ENCODE measurements at regions not wholly inside any gene's neighbourhood (a gene's known extent, or its start where the extent isn't known, plus 50 kb on each side); places are given as distances from the start of the nearest gene placed in this dataset.

DNA sequence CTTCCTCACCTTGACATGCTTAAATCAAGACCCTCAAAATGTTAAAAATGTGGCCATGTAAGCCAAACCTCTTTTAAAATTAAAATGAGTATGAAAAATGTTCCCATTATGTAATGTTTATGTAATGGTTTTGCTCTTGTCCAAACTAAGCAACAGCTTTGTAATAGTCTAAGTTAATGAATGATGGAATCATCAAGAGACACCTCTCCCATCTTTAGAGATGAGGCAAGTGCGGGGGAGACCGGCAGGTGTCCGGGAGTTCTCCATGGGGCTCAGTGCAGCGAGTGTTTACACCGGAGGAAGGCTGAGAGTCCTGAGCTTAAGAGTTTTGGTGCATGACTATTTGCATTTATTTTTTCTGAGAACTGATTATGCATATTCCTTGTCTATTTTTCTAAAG lies 384.9 kb upstream of the RNF32 start:
- DNase-seq = no peak

DNA sequence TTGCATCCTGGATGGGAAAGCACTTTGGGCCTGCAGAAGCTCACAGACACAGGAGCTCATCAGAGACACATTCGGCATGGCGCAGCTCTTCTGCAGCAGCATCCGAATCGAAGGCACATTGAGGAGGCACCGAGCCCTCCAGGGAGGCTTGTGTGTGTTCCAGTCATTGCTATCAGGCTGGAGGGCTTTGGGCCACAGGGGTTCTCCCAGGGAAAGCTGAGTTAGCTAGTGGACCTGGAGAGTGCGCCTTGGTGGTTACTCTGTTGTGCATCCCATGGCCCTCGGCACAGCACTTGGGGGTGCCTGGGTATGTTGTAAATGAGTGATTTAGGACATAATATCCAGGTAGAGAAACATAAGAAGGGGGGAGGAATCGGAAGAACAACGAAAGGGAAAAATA lies 388.7 kb upstream of the RNF32 start:
- DNase-seq = no peak

DNA sequence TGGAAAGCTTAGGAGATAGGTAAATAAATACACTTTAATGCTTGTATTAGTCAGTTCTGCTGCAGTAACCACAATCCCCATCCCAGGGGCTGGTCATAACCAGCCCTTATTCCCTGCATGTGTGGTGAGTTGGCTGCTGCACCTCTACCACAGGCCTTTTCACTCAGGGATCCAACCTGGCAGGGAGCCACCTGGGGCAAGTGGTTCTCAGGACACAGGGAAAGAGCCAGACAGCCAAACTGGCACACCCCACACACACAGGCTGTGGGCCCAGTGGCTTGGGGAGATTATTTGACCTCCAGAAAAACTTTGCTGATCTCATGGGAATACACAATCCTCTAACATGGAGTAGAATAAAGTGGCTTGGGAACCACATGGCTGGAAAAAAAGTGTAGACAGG lies 400.0 kb upstream of the RNF32 start:
- no peak for DNase-seq

DNA sequence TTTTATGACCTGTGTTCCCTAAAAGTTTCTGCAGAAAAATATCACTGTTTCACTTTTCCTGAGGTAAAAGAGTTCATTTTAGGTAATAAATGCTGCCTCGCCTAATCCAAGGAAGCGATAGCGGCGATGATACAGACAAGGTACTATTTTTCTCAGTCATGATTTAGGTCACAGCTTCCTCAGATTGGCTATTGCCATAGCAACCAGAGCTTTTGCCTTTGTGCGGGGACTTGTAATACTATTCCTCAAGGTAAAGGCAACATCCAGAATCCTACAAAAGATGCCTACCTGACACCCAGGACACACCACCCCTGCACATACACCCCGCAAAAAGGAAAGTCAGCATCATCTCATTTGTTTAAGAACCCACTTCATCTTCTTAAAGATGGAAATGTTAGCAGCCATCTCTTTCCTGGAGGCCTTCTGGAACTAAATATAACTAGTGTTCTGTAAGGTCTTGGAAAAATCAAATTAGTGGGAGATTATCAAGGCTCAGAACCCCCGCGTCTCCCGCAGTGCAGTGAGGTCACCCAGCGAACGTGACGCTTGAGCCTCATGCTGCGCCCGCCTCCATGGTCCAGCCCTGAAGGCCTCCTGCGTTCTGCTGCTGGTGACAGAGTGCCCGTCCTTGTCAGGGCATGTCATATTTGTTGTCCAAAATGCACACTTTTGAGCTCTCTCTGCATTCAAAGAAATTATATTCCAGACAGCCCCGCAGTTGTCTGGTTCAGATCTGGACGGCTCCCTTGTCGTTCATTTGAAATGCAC lies 402.0 kb upstream of the RNF32 start:
- no peak for DNase-seq

DNA sequence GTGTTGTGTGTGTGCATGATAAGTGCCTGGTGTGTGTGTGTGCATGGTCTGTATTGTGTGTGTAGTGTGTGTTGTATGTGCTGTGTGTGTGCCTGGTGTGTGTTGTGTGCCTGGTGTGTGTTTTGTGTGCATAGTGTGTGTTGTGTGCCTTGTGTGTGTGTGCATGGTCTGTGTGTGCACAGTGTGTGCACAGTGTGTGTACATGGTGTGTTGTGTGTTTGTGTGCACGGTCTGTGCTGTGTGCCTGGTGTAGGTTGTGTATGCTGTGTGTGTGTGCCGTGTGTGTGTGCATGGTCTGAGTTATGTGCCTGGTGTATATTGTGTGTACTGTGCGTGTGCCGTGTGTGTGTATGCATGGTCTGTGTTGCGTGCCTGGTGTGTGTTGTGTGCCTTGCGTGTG lies 403.0 kb upstream of the RNF32 start:
- DNase-seq = no peak

DNA sequence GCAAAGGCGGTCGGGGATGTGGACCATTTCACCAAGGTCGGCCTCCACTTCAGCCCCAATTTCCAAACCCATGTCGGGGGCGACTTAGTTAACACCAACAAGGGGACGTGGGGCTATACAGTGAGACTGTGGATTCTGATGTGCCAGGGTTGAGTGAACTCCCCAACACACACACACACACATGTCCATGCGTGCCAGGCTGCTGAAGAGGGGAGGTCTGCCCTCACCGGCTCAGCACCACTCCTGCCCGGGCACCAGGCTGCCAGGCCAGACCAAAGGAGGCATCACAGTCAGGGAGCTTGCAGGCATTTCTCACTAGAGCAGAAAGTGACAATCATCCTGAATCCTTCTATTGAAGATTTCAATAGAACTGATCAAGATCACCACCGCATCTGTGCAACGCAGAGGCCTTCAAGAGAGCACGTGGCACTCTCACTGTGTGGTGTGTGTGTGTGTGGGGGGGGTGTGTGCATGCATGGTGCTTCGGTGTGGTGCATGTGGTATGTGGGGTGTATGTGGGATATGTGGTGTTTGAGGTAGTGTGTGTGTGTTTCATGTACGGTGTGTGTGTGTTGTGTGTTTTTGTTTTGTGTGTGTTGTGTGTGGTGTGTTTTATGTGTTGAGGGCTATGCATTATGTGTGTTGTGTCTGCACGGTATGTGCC lies 403.5 kb upstream of the RNF32 start:
- DNase-seq = no peak

DNA sequence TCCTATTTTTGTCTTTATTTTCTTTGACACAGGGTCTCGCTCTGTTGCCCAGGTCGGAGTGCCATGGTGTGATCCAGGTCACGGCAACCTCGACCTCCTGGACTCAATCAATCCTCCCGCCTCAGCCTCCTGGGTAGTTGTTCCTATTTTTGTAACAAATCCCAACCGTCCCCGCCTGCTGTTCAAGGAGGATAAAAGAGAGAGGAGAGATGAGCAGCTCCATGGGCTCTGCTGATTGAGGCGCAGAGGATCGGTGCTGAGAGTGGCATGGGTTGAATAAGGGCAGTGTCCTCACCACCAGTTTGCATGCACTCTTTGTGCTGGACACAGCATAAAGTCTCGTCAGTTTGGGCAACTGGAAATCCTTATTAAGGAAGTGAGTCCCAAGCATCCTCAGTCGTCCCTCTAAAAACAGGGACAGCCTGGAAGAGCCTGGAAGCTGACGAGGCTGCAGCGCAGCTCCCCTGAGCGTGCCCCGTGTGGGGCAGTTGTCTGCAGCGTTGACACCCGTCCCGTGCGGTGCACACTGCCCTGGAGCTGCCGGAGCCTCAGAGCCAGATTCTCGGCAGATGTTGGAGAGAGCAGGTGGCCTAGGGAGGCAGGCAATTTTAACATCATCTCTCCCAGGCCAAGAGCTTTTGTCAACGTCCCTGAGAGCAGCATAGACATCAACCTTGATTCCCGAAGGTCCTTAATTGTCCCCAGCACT lies 404.2 kb upstream of the RNF32 start:
- DNase-seq = no peak

DNA sequence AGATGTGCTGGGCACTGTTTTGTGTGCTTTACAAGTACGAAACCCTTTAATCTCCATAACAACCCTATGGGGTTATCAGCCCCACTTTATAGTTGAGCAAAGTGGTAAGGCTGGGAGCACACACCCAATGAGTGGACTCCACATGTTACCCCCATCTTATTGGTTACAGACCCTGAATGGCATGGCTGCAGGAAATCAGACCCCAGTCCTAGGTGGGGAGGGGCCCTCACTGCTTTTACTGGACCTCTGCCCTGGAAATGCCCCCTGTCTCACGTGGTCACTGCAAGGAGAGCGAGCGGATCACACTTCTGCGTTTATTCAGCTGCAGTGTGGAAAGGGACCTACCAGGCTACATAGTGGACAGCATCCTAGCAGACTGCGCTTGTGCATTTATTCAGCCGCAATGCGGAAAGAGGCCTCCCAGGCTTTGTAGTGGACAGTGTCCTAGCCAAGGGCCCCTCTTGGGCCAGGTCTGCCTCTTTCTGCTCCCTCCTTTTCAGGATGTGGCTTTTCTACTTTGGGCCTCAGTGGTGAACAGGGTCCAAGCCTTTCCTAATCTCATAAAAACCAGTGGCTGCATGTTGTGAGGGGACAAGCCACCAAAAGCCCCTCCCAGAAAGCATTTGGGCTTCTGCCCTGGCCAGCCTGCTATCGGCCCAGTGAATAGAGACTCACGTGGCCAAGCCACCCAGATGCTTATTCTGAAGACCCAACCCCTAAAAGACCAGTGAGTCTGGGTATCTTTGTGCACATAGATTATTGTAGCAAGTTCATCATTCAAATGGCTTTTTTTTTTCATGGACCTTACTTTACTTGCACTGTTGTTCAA lies 405.7 kb upstream of the RNF32 start:
- DNase-seq = no peak

DNA sequence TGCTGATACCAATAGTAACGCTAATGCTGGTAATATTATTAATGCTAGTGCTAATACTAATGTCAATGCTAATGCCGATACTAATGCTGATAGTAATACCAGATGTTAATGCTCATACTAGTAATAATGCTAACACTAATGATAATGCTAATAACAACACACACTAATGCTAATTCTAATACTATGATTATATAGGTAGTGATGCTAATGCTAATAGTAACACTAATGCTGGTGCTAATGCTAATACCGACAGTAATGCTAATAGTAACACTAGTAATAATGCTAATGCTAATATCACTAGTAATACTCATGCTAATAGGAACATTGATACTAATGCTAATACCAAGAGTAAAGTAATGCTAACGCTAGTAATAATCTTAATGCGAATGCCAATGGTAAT lies 406.4 kb upstream of the RNF32 start:
- no peak for DNase-seq

DNA sequence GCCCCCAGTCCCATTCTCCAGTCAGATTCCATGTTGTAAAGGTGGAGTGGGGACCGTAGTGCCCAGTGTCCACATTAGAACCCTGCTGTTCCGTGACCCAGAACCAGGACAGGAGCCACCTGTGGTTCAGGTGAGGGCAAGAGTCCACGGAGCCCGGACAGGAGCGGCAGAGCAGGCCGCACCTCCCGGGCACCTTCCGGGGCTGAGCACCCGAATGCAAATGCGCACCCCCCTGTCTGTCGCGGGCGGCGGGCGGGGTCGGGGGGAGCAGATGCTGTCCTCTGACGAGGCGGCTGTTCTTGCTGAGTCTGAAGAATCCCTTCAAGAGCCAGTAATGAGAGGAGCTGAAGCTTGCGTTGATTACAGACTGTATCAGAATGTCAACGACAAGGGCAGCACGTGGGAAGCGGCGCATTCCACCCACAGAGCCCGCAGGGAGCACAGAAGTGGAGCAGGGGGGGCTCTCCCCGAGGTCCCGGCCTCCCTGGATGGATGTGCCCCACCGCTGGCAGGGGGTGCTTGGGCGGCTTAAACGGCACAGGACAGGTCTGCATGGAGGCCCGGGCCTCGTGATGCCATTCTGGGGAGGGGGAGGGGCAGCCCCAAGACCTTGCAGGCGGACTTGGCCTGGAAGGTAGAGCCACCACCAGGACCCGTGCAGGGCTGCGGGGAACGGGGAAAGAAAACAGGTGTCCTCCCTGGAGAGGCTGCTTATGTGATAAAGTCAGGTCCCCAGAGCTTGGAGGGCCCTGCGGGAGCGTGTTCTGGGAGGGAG lies 407.5 kb upstream of the RNF32 start:
- no peak for DNase-seq

DNA sequence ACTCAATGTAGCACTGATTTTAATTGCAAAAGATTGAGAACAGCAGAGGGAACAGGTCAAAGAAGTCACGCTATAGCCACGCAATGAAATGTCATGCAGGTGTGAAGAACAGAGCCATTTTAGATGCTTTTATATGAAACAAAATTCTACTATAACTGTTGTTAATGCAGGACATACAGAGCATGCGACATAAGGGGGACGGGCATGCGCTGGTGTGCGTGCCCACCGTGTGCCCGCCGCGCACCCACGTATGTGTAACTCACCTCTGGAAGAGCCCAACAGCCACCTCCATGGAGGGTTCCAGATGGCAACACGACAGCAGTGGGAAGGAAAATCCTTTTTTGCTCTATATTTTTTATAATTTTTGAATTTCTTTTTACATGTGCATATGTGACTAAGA lies 410.0 kb upstream of the RNF32 start:
- no peak for DNase-seq

DNA sequence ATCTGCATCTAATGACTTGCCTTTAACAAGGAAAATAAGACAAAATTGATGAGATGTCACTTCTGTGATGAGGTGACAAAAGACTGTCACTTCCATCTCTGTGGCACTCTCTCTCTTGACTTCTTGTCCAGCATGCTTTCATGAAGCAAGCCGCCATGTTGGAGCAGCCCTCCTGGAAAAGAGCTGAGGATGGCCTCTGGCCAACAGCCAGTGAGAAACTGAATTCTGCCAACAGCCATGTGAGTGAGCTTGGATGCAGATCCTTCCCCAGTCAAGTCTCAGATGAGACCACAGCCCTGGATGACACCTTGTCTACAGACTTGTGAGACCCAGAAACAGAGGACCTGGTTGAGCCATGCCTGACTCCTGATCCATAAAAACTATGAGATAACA lies 412.6 kb upstream of the SHH start:
- no peak for DNase-seq

DNA sequence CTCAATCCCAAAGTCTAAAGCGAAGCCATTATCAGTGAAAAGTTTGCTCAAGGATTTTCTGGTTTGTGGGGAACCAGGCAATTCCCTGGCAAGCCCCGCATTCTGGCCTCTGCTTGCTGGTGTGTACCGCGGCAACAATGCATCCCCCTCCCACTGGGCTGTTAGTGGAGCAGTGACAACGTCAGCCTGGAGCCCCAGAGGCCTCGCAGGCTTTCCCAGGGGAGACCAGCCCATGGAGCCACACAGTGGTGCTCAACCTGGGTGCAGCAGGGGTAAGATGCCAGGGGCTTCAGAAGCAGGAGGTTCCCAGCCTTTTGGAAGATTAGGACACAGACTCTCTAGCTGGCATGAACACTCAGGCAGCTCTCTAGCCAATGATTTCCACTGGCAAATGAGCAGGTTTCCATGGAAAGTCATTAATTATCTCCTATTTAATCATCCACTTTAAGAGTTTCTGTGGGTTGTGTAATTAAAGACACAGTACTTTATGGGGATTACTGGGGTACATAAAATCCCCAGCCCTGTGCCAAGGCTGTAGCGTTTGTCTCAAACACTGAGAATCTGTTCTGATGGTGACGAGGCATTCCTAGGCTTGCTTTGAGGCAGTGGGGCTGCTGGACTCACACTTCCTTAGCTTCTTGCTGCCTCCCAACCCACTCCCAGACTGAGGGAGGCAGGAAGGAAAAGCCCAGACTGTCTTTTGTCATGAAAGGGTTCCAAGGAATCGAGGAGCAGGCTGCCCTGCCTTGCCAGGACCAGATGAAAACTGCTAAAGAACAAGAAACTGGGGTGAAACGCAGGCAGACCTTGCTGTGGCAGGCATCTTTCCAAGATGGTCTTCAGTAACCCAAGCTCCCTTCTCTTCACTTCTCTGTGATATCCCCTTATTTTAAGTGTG lies 411.9 kb upstream of the SHH start:
- DNase-seq = no peak

DNA sequence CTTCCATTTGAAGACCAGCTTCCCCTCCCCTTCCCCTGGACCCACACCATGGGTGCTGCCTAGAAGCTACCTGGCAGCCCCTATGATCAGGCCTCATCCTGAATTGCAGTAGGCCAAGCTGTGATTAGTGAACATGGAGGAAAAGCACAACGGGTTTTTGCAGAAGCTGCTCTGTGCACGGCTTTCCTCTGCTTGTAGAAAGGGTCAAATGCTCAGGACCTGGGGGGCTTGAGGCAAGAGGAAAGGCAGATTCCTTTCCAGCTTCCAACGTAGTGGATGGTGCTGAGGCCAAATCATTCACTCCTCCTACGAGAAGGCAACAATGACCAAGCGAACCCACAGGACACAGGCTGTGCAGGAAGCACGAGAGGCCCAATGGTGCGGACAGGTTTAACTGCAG lies 410.3 kb upstream of the SHH start:
- DNase-seq = no peak

DNA sequence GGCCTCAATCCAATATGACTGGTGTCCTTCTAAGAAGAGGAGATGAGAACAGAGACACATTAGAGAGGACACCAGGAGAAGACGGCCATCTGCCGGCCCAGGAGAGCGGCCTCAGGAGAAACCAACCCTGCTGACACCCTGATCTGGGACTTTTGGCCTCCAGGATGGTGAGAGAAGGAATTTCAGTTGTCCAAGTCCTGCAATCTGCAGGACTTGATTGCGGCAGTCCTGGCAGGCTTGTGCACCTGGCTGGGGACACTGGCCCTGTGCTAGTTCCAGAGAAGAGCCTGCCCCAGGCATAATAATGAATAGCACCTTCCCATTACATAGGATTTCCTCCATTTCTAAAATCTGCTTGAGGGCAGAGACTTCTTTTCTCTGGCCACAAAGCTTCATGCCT lies 409.9 kb upstream of the SHH start:
- no peak for DNase-seq

DNA sequence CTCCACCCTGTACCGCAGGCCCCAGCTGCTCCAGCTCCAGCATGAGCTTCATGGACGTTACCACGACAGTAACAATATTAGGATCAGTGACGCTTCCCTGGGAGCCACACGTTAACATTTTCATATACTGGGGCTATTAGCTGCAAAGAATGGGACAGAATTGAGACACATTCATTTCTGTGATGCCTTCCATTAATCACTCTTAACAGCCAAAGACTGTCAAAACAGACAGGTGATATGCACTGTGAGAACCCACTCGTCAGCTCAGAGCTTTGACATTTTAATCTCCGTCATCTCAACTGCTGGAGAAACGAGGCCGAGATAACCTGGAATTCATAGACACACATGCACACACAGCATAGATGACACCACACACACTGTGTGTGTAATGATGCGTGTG lies 408.4 kb upstream of the SHH start:
- no peak for DNase-seq

DNA sequence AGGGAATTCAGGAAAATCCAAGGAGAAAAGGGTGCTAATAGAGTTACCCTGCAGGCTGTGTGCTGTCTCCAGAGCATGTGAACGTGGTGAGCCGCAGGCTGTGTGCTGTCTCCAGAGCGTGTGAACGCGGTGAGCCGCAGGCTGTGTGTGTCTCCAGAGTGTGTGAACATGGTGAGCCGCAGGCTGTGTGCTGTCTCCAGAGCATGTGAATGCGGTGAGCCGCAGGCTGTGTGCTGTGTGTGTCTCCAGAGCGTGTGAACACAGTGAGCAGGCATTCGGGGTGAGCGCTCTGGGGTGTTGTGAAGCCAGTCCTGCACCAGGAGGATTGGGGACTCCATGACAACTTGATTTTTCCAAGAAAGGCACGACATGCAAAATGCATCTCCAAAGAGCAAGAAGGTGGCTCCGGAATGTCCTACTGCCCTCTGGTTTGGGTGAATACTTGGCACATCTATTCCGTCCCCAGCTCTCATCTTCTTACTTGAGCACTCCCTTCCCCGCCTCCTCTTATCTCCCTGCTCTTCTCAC lies 407.9 kb upstream of the SHH start:
- no peak for DNase-seq

DNA sequence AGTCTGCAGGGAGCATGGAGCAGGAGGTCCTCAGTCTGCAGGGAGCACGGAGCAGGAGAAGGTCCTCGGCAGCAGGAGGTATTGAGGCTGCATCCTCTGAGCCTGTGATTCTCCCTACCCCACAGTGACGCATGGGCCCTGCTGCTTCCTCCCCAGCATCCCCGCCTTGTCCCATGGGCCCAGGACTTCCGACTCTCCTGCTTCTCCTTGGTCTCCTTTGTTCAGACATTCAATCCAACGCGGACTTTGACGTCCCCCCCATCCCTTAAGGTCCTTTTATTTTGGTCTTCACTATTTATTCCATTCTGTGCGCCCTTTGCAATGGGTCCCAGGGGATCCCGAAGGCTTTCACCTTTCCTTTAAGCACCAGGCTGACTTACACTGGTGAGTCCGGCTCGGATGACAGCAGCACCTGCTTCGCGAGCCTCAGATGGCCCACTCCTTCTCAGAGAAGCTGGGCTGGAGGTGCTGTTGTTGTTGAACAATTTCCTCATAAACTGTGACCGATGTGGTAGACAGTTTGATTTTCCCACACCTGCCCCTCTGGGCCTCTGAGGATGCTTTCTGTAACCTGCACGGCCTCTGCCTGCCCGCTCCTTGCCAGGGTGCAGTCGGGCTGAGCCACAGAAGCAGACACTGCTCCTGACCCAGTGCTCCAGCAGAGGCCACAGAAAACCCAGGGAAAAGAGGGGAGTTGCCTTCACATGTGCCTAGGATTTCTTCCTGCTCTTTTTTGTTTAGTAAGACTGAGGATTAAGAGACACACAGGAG lies 407.2 kb upstream of the SHH start:
- DNase-seq = no peak

DNA sequence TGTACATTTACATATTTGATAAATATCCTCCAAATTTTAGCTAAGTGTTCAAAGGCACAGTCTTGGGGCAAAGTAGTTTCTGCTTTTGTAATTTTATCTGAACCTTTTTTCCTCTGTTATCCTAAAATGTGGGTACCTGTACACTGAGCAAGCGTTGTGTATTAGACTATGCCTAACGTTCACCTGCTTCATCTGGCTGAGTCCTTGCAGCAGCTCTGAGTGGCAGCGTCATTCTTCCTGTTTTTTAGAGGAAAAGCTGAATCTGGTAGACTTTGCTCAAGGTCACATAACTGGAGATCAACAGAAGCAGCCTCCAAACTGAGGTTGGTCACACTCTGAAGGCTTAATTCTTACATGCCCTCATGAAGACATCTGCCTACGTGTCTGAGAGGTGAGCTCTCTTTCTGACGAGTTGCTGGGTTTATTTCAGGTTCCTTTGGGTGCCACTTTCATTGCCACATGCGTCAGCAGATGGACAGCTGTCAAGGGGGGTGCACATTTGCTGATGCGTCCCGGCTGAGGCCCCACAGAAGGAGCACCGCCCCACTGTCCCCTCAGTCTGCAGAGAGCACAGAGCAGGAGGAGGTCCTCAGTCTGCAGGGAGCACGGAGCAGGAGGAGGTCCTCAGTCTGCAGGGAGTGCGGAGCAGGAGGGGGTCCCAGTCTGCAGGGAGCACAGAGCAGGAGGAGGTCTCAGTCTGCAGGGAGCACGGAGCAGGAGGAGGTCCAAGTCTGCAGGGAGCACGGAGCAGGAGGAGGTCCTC lies 406.5 kb upstream of the SHH start:
- no peak for DNase-seq

DNA sequence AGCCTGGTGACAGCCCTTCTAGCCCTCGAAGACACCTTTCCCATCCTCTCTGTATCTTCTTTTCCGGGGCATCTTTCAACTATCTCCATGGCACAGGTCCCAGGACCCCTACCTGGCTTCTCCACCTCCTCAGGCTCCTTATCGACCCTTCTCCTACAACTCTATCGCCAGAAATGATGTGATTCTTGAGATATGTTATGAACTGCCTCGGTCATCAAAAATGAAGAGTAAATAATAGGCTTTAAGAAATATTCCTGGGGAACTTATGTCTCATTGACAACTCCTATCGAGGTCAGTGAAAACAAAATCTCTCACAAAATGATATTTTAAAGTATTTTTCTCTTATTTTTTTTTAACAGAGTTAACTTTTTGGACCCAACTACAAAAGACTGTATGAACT lies 405.5 kb upstream of the SHH start:
- DNase-seq = no peak

All from KG1 (cell line).